BJ (cell line): ENCODE measurements at regions not wholly inside any gene's neighbourhood (a gene's known extent, or its start where the extent isn't known, plus 50 kb on each side); places are given as distances from the start of the nearest gene placed in this dataset.

Experiments
- CTCF ChIA-PET: fragments of 350-600 bp; formaldehyde crosslinking; extraction: SDS; loops from one replicate; lab custom pipeline; 2021; ENCODE audit warnings: antibody characterized with exemption, inconsistent platforms; lab: Yijun Ruan, JAX
- POLR2A ChIA-PET: fragments of 300-600 bp; sonication (Branson Sonifier 250); formaldehyde crosslinking; extraction: SDS; loops from one replicate; lab custom pipeline; 2021; ENCODE audit warnings: antibody characterized with exemption; lab: Charles Lee
- DNase-seq: peaks from one replicate; pipeline ENCODE4 v3.0.0-alpha.2; 2011; ENCODE audit warnings: low read depth
- H3K27me3 ChIP-seq: 2 replicates; pipeline ENCODE4 v1.6.0; 2011; ENCODE audit warnings: low read length; ENCODE audit not compliant: control insufficient read depth, insufficient read depth
- H3K36me3 ChIP-seq: 2 replicates; pipeline ENCODE4 v1.5.1; 2011; ENCODE audit warnings: low read length; ENCODE audit not compliant: control insufficient read depth, insufficient read depth
- H3K4me3 ChIP-seq: 2 replicates; pipeline ENCODE4 v1.5.1; 2011; ENCODE audit warnings: low read depth, mild to moderate bottlenecking, control low read depth, low read length
- TF ChIP-seq, protein P1 (sequence below): IDR thresholded peaks from 2 replicates; pipeline ENCODE4 v1.5.1; 2011; ENCODE audit warnings: low read depth, mild to moderate bottlenecking, control low read depth, inconsistent platforms, low read length, moderate library complexity; ENCODE audit not compliant: insufficient read depth

DNA sequence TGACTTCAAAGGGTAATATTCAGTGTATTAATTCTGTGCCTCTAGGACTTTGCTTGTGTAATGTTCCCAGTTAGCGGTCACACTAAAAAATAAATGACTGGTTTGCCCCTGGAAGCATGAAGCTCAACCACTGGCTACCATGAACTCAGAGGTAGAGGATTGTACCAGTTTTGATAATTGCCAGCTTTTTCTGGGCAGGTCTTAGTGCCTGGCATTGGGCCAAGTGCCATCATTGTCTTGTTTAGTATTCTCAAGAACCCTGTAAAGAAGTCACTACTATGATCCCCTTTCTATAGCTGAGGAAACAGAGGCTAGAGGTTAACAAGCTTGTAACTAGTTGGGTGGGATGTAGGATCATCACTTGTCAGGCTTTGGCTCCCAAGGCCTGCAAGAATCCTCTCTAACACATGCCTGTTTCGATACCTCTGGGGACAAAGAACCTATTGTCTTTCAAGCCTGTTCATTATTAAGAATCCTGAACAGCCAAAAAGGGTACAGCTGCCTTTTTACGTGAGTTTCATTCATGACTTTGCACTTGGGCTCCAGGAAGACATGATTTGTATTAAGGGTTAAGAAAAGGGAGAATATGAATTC lies 121.9 kb upstream of the JUN start:
- Histone ChIP-seq H3K4me3 (no peak overlapping the region), H3K36me3 (no peaks in the 10 kb centered on the region), H3K27me3 (no peaks in the 10 kb centered on the region)
- ChIA-PET POLR2A (interaction anchor here (0.5 kb wide), 1 partner anchor 119 kb away, joined by 4 read pairs; no protein-coding TSS in a partner anchor), CTCF (no interaction called here)
- TF ChIP-seq, protein P1, sequence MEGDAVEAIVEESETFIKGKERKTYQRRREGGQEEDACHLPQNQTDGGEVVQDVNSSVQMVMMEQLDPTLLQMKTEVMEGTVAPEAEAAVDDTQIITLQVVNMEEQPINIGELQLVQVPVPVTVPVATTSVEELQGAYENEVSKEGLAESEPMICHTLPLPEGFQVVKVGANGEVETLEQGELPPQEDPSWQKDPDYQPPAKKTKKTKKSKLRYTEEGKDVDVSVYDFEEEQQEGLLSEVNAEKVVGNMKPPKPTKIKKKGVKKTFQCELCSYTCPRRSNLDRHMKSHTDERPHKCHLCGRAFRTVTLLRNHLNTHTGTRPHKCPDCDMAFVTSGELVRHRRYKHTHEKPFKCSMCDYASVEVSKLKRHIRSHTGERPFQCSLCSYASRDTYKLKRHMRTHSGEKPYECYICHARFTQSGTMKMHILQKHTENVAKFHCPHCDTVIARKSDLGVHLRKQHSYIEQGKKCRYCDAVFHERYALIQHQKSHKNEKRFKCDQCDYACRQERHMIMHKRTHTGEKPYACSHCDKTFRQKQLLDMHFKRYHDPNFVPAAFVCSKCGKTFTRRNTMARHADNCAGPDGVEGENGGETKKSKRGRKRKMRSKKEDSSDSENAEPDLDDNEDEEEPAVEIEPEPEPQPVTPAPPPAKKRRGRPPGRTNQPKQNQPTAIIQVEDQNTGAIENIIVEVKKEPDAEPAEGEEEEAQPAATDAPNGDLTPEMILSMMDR, result no peak
- no peak for DNase-seq

DNA sequence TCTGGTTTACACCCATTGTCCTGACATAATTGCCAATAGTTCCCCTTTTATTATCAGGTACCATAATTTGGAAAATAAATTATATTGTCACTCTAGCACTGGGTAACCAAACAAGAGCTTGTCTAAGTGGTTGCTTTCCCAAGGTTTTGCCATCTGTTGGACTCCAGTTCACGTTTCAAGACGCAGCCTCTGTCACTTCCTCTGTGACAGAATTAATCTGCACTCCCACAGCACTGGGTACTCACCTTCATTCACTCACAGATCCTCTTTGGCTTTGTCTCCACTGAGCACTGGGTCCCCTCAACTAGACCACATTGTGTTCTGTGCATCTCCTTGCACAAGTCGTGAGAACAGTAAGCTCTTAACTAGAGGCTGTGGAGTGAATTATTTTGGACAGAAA lies 123.6 kb upstream of the JUN start:
- ChIA-PET POLR2A (no interaction called here), CTCF (no interaction called here)
- Histone ChIP-seq H3K4me3 (no peak overlapping the region), H3K27me3 (no peaks in the 10 kb centered on the region), H3K36me3 (no peaks in the 10 kb centered on the region)
- no peak for DNase-seq
- TF ChIP-seq, protein P1, result no peak

DNA sequence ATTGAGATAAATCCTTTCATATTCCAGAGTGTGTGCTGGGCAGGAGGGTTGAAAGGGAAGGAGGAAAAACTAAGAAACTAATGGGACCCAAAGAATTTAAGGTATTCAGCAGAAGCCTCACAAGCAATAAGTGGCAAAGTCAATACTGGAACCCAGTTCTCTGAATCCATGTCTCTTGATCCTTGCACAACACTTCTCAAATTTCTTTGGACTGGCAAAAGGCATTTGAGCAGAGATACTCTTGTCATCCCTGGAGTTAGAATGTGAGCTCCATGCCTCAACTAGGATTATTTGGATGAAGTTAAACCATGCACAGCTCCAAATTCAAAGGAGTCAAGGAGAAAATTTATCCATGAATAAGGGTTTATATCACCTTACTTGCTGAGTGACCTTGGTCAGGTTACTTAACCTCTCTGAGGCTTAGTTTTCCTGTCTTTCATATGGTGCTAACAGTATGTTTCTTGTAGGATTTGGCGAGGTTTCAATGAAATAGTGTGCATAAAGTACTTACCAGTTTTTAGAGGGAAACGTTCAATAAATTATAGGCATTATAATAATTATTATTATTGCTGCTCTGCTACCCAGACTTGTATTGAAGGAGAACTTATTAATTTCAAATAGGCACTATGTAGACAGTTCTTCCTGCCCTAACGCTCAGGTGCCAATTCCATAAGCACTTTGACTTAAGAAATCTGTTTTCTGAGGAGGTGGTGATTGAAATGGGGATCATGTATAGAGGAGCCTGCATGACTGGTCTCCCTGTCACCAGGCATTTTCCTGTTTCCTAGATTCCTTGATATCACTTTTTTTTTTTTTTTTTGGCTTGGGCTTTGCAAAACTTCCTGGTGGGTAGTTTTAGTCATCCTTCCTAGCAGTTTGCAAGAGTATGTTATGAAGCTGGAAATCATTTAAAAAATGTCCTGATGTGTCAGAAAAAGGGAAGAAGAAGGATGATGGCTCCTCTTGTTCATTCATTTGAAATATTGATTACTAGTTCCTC lies 125.0 kb upstream of the JUN start:
- DNase-seq, result no peak
- TF ChIP-seq, protein P1, result no peak
- CTCF ChIA-PET, result no interaction called here
- Histone ChIP-seq H3K4me3 (no peak overlapping the region), H3K36me3 (no peaks in the 10 kb centered on the region), H3K27me3 (no peaks in the 10 kb centered on the region)
- POLR2A ChIA-PET, result interaction anchor here (0.6 kb wide), 1 partner anchor 9 kb away, joined by 12 read pairs; no protein-coding TSS in a partner anchor

DNA sequence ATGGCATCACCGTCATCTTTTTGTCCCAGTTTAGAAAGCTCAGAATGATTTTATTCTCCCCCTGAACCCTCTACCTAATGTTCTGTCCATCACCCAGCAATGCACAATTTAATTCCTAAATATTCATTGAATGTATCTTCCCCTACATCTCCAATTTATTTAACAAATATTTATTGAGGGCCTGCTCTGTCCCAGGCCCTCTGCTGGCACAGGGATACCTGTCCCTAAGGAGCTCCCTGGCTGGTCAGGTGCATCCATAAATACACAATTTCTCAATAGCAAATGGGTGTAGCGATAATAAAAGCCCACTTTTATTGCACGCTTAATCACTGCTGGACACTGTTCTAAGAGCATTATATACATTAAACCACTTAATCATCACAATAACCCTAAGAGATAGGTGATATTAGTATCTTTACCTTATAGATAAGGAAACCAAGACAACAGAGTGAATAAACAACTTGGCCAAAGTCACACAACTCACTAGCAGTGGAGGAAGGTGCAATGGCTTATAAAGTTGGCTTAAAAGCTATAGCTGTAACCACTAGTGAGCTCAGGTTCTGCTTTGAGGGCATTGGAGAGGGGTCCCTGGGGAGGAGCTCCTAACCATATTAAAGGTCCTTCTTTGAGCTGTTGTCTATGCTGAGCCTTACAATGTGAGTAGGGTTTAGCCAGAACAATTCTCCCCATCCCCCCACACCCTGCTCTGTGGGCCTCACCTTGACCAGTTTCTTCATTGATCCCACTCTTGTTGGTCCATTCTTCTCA lies 126.3 kb upstream of the JUN start:
- Histone ChIP-seq H3K4me3 (no peak overlapping the region), H3K36me3 (no peaks in the 10 kb centered on the region), H3K27me3 (no peaks in the 10 kb centered on the region)
- ChIA-PET CTCF (no interaction called here), POLR2A (interaction anchor here (0.6 kb wide), 1 partner anchor 10 kb away, joined by 12 read pairs; no protein-coding TSS in a partner anchor)
- TF ChIP-seq, protein P1, result no peak
- DNase-seq, result no peak
